Activated T-cell treated with anti-CD3 and anti-CD28 coated beads, Interleukin-2, amount 50 U/mL, for 4 hours (primary cell): ENCODE measurements at regions not wholly inside any gene's neighbourhood (a gene's known extent, or its start where the extent isn't known, plus 50 kb on each side); places are given as distances from the start of the nearest gene placed in this dataset.

Experiments used
- ATAC-seq, 2 donors: fragments of 200-7000 bp; cut with Tn5 transposase; one replicate each; pipeline ENCODE4 v1.10.0; 2021
- DNase-seq: peaks from one replicate; pipeline ENCODE4 v3.0.0-alpha.2; 2020
- H3K27me3 Mint-ChIP-seq: one replicate; pipeline ENCODE4 v1.8.0; 2021; ENCODE audit warnings: low read depth, mixed read lengths
- H3K36me3 Mint-ChIP-seq: one replicate; pipeline ENCODE4 v1.8.0; 2022; ENCODE audit warnings: mixed read lengths; ENCODE audit not compliant: insufficient read depth
- H3K4me1 Mint-ChIP-seq: one replicate; pipeline ENCODE4 v1.8.0; 2021; ENCODE audit warnings: low read depth, mixed read lengths
- H3K4me3 Mint-ChIP-seq: one replicate; pipeline ENCODE4 v1.8.0; 2021; ENCODE audit warnings: mild to moderate bottlenecking, moderate library complexity, mixed read lengths
- H3K9me3 Mint-ChIP-seq: one replicate; pipeline ENCODE4 v1.8.0; 2021; ENCODE audit warnings: mixed read lengths

DNA sequence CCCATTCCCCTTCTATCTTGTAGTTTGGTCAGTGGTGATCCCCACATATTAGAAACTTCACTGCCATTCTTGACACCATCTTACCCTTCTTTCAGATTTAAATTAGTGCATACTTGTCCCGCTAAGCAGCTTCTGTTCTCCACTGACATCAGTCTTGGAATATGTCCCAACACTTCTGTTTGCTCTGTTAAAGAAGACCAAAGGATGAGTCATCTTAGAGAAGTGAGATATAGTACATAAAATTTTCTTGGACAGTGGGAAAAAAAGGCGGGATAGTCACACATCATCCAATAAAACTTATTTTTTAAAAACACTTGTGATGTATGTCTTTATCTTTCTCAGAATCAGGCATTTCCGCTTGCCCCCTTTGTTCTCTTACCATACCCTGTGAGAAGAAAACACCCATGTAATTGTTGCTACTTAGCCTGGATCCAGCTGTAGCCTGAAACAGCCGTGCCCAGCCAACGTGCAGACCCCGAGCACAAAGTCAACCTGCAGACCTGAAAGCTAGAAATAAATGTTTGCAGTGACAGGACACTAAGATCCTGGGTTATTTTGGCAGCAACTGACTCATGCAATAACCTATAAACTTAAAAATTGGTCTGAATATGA, 100.1 kb upstream of the PDE3A start:
- H3K9me3 Mint-ChIP-seq, result peaks cover 3% of the 10 kb centered on the region
- no peaks in the 10 kb centered on the region for H3K27me3 Mint-ChIP-seq
- no peak overlapping the region for H3K4me3 Mint-ChIP-seq
- ATAC-seq (no peak), DNase-seq (no peak)
- no peaks in the 10 kb centered on the region for H3K36me3 Mint-ChIP-seq
- H3K4me1 Mint-ChIP-seq, result no peaks in the 10 kb centered on the region

DNA sequence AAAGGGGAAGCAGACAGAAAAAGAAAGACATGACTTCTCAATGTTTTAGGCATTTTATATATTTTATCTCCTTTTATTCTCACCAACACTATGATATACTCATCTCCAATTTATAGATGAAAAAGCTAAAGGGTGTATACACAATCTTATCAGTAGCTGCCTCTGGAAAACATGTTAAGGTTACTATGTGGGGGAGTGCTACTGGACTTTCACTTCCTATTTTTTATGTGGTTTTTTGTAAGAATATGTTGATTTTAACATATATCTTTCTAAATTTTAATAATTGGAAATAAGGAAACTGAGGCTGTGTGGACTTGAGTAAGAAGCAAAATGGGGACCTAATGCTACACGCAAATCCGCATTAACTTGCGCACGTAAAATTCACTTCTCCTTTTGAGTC, 99.6 kb upstream of the PDE3A start:
- Mint-ChIP-seq H3K4me3 (no peak overlapping the region), H3K36me3 (no peaks in the 10 kb centered on the region), H3K4me1 (no peaks in the 10 kb centered on the region), H3K27me3 (no peaks in the 10 kb centered on the region), H3K9me3 (peaks cover 3% of the 10 kb centered on the region)
- ATAC-seq (no peak), DNase-seq (no peak)

DNA sequence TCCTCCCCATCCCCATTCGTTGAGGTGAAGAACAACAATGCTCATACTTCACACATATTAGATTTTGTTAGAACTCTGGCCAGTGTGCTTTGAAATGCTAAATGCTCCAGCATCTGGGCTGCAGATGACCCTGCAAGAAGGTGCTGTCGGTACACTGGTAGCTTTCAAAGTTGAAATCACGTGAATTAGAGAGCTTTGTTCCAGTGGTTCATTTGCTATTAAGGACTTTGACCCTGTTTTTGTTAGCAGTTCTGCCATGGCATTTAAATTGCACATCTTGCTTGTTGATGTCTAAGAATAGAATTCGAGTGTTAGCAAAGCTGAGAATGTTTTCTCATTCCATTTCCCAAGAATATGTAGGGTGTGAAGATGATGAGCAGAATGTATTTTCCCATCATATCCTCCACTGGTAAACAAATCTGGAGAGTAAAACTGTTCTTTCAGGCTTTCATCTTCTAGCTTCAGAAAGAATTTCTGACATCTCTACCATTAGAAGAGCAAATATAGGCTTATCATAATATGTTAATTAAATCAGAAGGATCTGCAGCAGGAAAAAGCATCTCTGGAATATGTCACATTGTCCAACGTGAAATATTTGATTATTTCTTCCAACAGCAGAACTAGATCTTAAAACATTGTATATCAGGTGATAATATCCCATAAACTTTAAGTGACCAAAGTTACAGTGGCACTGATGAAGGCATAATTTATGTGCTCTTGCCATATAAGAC, 98.8 kb upstream of the PDE3A start:
- no peak for ATAC-seq
- H3K9me3 Mint-ChIP-seq, result peaks cover 3% of the 10 kb centered on the region
- H3K36me3 Mint-ChIP-seq, result no peaks in the 10 kb centered on the region
- H3K27me3 Mint-ChIP-seq, result no peaks in the 10 kb centered on the region
- DNase-seq, result no peak
- no peaks in the 10 kb centered on the region for H3K4me1 Mint-ChIP-seq
- no peak overlapping the region for H3K4me3 Mint-ChIP-seq

DNA sequence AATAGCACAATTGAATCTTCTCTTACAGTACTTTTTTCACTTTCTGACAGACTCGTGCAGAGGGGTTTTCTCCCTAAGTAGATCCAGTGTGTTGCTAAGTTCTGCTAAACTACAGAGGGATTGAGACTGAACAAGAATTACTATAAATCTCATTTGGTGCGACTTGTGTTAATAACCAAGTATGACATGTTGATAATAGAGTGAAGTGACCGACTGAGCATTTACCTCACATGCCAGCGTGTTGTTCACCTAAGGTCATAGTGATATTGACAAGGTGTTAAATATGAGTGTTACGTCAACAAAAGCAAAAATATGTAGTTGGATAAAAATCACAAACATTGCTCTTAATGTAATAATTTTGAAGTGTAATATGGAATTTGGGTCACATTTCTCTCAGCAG, 97.8 kb upstream of the PDE3A start:
- Mint-ChIP-seq H3K9me3 (peaks cover 3% of the 10 kb centered on the region), H3K4me1 (no peaks in the 10 kb centered on the region), H3K36me3 (no peaks in the 10 kb centered on the region), H3K27me3 (no peaks in the 10 kb centered on the region), H3K4me3 (no peak overlapping the region)
- ATAC-seq, result no peak
- no peak for DNase-seq

DNA sequence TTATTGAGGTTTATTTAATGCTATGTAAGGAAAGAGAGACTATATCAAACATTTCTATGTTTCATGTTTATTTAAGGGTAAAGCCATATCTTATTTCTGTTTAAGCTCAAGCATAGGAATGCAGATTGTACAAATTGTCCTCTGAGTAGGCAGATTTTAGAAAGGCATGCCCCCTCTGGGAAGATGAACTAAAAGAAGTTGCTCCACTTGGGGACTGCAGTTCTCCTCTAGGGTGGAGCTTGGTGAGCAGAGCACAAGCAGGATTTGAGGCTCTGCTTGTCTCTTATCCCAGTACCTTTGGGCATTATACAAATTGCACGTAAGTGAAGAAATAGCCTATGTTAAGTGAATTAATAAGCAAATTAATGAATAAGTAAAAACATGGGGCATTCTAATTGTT, 96.2 kb upstream of the PDE3A start:
- Mint-ChIP-seq H3K27me3 (no peaks in the 10 kb centered on the region), H3K4me3 (no peak overlapping the region), H3K4me1 (no peaks in the 10 kb centered on the region)

DNA sequence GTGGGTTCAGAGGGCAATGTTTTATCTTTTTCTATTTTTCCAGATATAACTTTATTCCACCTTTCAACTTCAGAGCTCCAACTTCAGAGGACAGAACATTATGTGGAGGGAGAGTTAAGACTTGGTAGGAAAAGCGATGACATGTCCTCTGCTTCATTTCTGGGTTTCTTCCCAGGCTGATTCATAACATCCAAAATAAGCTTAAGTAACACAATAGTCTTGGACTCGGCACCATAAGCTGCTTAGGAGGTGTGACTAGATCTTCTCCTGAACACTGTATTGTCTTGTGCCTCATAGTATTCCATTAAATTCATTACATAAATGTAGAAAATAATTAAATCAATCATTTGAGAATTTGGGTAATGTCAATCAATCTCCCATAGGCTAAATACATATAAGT, 95.5 kb upstream of the PDE3A start:
- Mint-ChIP-seq H3K36me3 (no peaks in the 10 kb centered on the region), H3K4me3 (no peak overlapping the region), H3K4me1 (no peaks in the 10 kb centered on the region), H3K9me3 (peaks cover 3% of the 10 kb centered on the region), H3K27me3 (no peaks in the 10 kb centered on the region)
- DNase-seq (no peak), ATAC-seq (no peak)

More for the DNA sequence above, 96.2 kb upstream of the PDE3A start:
- peaks cover 3% of the 10 kb centered on the region for H3K9me3 Mint-ChIP-seq
- no peak for ATAC-seq
- DNase-seq, result no peak
- H3K36me3 Mint-ChIP-seq, result no peaks in the 10 kb centered on the region

DNA sequence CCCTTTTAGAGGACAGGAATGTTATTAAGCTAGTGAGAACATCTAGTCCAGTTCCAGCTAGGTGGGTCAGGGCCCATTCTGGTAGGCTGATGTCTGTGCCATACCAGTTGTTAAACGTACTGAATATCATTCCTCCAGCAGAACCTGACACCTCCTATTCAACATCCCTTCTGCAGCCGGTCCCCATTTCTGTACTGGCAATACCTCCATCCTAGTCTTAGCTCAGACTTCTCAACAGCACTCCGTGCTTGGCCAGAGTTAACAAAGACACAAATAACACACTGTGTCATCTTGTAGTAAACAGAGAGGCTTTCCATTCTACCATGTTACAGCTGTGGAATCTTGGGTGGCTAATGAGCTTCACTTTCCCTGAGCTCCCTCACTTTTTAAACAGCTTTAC, 94.3 kb upstream of the PDE3A start:
- no peak overlapping the region for H3K4me3 Mint-ChIP-seq
- DNase-seq (no peak), ATAC-seq (no peak)
- H3K9me3 Mint-ChIP-seq, result no peaks in the 10 kb centered on the region
- no peaks in the 10 kb centered on the region for H3K4me1 Mint-ChIP-seq
- no peaks in the 10 kb centered on the region for H3K36me3 Mint-ChIP-seq
- H3K27me3 Mint-ChIP-seq, result no peaks in the 10 kb centered on the region

DNA sequence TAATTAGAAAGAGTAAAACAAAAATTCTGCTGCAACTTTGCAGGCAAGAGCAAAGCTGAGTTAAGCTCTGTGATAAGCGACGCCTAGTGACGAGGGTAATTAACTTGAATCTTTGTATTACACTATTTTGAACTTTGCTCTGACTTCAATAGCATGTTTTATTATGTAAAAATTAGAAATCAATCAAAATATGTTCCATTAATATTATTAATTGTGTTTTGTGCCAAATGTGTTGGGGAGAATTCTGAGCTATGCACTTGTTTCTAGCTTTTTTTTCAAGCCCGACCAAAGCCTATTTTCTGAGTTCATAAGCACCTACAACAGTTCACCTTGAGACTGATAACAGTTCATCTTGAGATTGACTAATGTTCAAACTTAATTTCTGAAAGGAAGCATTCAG, 90.1 kb upstream of the PDE3A start:
- DNase-seq (no peak), ATAC-seq (no peak)
- Mint-ChIP-seq H3K4me3 (no peak overlapping the region), H3K9me3 (no peaks in the 10 kb centered on the region), H3K27me3 (no peaks in the 10 kb centered on the region), H3K36me3 (no peaks in the 10 kb centered on the region), H3K4me1 (no peaks in the 10 kb centered on the region)

DNA sequence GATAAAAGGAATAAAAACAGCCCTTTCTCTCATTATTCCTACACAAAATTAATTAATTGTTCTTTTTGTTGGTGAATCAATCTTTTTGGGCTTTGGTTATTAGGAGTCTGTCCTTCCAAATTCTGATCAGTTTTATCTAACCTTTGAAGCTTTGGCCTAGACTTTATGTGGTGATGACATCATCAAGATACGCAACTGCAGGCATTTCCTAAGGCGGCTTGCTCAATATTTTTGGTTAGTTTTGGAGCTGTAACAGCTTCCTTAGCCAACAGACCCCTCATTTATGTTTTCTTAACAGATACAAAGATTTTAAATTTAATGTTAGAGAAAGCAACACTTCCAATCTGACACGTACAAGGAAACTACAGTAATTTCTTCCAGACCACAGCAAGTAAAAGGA, 87.8 kb upstream of the PDE3A start:
- H3K36me3 Mint-ChIP-seq, result no peaks in the 10 kb centered on the region
- ATAC-seq, result no peak

DNA sequence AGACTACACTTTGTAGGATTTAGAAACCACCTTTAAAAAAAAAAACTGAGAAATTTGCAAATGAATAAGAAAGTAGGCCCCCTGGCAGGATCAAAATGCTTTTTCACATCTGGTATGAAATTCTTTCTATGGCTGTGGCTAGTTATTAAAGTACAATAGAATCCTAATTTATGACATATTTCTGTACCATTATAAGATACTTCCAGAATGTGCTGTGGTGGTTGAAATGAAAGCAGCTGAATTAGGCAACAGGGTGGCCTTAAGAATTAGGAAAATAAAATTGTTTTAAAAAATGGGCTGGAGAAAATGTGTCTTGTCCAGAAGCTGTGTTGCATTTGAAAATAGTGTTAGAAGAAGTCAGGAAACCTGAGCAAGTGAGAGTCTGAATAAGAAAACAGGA, 85.9 kb upstream of the PDE3A start:
- Mint-ChIP-seq H3K27me3 (no peaks in the 10 kb centered on the region), H3K36me3 (no peaks in the 10 kb centered on the region), H3K4me1 (no peaks in the 10 kb centered on the region), H3K9me3 (peaks cover under 1% of the 10 kb centered on the region), H3K4me3 (no peak overlapping the region)
- no peak for DNase-seq
- no peak for ATAC-seq

More for the DNA sequence above, 87.8 kb upstream of the PDE3A start:
- no peaks in the 10 kb centered on the region for H3K4me1 Mint-ChIP-seq
- H3K27me3 Mint-ChIP-seq, result no peaks in the 10 kb centered on the region
- no peak for DNase-seq
- H3K4me3 Mint-ChIP-seq, result no peak overlapping the region
- no peaks in the 10 kb centered on the region for H3K9me3 Mint-ChIP-seq

DNA sequence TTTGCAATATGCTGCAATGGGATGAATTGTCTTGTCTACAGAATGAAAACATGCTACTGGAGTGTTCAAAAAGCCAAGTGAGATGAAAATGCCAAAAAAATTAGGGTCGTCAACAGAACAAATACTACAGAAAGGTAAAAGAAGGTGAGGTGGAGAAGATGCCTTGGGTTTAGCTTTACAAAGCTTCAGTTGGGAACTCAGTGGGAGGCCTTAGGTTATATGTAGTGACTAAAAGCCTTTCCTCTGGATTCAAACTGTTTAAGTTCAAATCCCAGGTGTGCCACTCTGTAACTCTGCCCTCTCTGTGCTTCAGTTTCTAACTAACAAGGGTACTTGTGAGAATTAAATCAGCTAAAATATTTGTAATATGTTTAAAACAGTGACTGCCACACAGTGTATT, 84.9 kb upstream of the PDE3A start:
- H3K27me3 Mint-ChIP-seq, result no peaks in the 10 kb centered on the region
- H3K9me3 Mint-ChIP-seq, result peaks cover 5% of the 10 kb centered on the region
- no peaks in the 10 kb centered on the region for H3K4me1 Mint-ChIP-seq
- H3K36me3 Mint-ChIP-seq, result no peaks in the 10 kb centered on the region
- ATAC-seq, result no peak
- DNase-seq, result no peak
- no peak overlapping the region for H3K4me3 Mint-ChIP-seq

DNA sequence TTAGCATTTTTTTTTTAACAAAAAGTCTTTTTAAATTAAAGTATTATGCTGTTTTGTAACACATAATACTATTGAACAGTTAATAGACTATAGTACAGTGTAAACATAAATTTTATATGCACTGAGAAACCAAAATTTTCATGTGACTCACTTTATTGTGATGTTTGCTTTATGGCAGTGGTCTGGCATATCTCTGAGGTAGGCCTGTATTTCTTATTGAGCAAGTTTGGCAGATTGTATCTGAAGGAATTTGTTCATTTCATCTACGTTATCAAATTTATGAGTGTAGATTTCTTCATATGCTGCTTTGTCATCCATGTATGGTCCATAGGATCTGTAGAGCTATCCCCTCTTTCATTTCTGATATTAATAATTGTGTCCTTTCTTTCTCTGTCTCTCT, 78.8 kb upstream of the PDE3A start:
- H3K4me1 Mint-ChIP-seq, result no peaks in the 10 kb centered on the region
- no peak overlapping the region for H3K4me3 Mint-ChIP-seq
- no peaks in the 10 kb centered on the region for H3K27me3 Mint-ChIP-seq
- H3K9me3 Mint-ChIP-seq, result peaks cover 10% of the 10 kb centered on the region
- H3K36me3 Mint-ChIP-seq, result no peaks in the 10 kb centered on the region
- DNase-seq, result no peak
- ATAC-seq, result no peak

DNA sequence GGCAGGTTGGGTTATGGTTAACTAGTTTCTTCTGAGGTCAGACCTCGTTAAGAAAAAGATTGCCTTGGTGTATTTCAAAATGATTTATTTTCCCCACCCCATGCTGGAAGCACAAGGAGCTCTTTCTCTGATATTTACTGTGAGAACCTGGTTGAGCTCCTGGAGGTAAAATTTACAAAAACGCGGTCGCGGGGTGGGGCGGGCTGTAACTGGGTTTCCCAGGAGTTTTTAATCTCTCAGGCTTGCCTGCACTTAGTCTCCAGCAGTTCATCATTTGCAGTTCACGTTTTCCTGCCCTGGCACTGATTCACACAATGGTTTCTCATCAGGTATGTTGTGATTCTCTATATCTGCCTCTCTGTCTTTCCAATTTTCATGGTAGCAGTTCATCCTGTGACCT, 67.9 kb upstream of the PDE3A start:
- DNase-seq (no peak), ATAC-seq (no peak)
- H3K27me3 Mint-ChIP-seq, result no peaks in the 10 kb centered on the region
- no peaks in the 10 kb centered on the region for H3K36me3 Mint-ChIP-seq
- H3K4me3 Mint-ChIP-seq, result no peak overlapping the region
- no peaks in the 10 kb centered on the region for H3K4me1 Mint-ChIP-seq
- H3K9me3 Mint-ChIP-seq, result peaks cover 42% of the 10 kb centered on the region

DNA sequence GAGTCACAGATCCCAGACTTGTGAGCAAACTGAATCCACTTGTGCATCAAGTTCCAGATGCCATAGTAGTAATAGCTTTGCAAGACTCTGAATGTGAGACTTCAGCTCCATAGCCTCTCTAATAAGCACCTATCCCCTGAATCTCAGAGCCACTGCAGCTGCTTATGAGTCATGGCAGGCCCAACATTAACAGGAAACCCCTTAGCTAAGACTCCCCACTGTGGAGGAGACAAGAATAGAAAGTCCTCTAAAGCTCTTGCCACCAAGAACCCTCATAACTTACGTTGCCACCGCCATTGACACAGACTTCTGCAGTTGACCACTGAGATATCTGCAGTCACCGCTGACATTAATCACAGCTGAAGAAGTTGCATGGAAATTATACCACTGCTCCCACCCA, 62.9 kb upstream of the PDE3A start:
- no peak overlapping the region for H3K4me3 Mint-ChIP-seq
- no peaks in the 10 kb centered on the region for H3K4me1 Mint-ChIP-seq
- no peak for DNase-seq
- H3K36me3 Mint-ChIP-seq, result no peaks in the 10 kb centered on the region
- ATAC-seq, result no peak
- H3K27me3 Mint-ChIP-seq, result no peaks in the 10 kb centered on the region
- peaks cover 33% of the 10 kb centered on the region for H3K9me3 Mint-ChIP-seq

DNA sequence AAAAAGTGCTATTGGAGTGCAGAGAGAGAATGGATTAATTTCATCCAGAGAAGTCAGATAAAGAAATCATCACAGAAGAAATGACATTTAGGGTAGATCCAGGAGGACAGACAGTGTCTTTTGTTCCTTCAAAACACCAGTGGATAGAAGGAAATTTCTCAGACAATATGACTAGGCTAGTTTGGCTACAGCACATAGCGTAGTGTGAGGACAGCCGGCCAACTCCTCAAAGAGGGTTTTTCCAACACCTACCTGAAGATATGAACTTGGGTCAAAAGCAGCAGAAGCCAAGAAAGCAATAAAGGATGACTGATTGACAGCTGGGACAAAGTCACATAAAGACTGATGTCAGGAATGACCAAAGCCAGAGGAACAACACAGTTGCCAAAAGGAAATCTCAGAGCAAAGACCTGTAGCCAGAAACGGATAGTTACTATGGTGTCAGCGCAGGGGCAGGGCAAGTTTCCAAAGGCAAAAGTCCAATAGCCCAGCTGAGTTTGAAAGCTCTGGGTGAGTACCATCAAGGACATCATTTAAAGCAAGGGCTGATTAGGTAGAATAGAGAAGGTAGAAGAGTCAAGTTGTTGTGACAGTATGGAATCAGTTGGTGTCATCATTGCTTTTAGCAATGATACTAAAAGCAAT, 58.7 kb upstream of the PDE3A start:
- no peaks in the 10 kb centered on the region for H3K27me3 Mint-ChIP-seq
- no peak for ATAC-seq
- H3K9me3 Mint-ChIP-seq, result peaks cover 25% of the 10 kb centered on the region
- no peak for DNase-seq
- H3K4me3 Mint-ChIP-seq, result no peak overlapping the region
- H3K4me1 Mint-ChIP-seq, result no peaks in the 10 kb centered on the region
- H3K36me3 Mint-ChIP-seq, result no peaks in the 10 kb centered on the region
